COLO668 (cell line): ENCODE measurements at regions not wholly inside any gene's neighbourhood (a gene's known extent, or its start where the extent isn't known, plus 50 kb on each side); places are given as distances from the start of the nearest gene placed in this dataset.

Experiments
- DNase-seq: peaks from one replicate; lab custom pipeline; 2025; ENCODE audit not compliant: unreplicated experiment; lab: John Stamatoyannopoulos, UW

- DNase-seq, result no peak
These were observed 111.2 kb upstream of the MBNL2 start for GRCh38 chr13:97110936-97111335.

GRCh38 chr13:97111756-97112155, 110.4 kb upstream of the MBNL2 start:
- no peak for DNase-seq

GRCh38 chr13:97112446-97113152, 109.5 kb upstream of the MBNL2 start:
- no peak for DNase-seq

GRCh38 chr13:97113231-97114001, 108.7 kb upstream of the MBNL2 start:
- no peak for DNase-seq

- DNase-seq, result no peak
These were observed 107.5 kb upstream of the MBNL2 start for GRCh38 chr13:97114651-97115050.

- peak; percentile 72 for DNase-seq
These were observed 105.4 kb upstream of the MBNL2 start for GRCh38 chr13:97116754-97117153.

- DNase-seq, result no peak
These were observed 104.7 kb upstream of the MBNL2 start for GRCh38 chr13:97117388-97117910.

- no peak for DNase-seq
These were observed 102.2 kb upstream of the MBNL2 start for GRCh38 chr13:97119943-97120342.

GRCh38 chr13:97120346-97120745, 101.8 kb upstream of the MBNL2 start:
- DNase-seq, result no peak

GRCh38 chr13:97120976-97121375, 101.2 kb upstream of the MBNL2 start:
- no peak for DNase-seq

GRCh38 chr13:97121894-97122293, 100.2 kb upstream of the MBNL2 start:
- DNase-seq, result no peak

- DNase-seq, result no peak
These were observed 99.6 kb upstream of the MBNL2 start for GRCh38 chr13:97122381-97122996.

GRCh38 chr13:97124206-97124605, 97.9 kb upstream of the MBNL2 start:
- DNase-seq, result no peak

GRCh38 chr13:97124915-97125809, 97.0 kb upstream of the MBNL2 start:
- DNase-seq, result no peak

- DNase-seq, result peak; percentile 75
These were observed 96.1 kb upstream of the MBNL2 start for GRCh38 chr13:97125810-97126738.

- DNase-seq, result no peak
These were observed 94.3 kb upstream of the MBNL2 start for GRCh38 chr13:97127842-97128241.

- no peak for DNase-seq
These were observed 91.9 kb upstream of the MBNL2 start for GRCh38 chr13:97130190-97130589.

- DNase-seq, result no peak
These were observed 90.7 kb upstream of the MBNL2 start for GRCh38 chr13:97131447-97131846.

- no peak for DNase-seq
These were observed 88.6 kb upstream of the MBNL2 start for GRCh38 chr13:97133554-97133953.

- DNase-seq, result peak; percentile 81
These were observed 88.2 kb upstream of the MBNL2 start for GRCh38 chr13:97133955-97134354.
